Neural cell (in vitro differentiated cells): ENCODE measurements at regions not wholly inside any gene's neighbourhood (a gene's known extent, or its start where the extent isn't known, plus 50 kb on each side); places are given as distances from the start of the nearest gene placed in this dataset.

ENCODE experiments used
- H2AFZ ChIP-seq: fragments of 200-600, 300-800 bp; sonication (generic), shearing (Covaris generic); 2 replicates; pipeline ENCODE4 v1.6.0; 2014; ENCODE audit warnings: low read depth, mild to moderate bottlenecking, antibody characterized with exemption, low read length, moderate library complexity
- H3F3A ChIP-seq: fragments of 200-600 bp; shearing (Covaris generic); 2 replicates; pipeline ENCODE4 v1.6.1; 2016; ENCODE audit warnings: mild to moderate bottlenecking, moderate library complexity, mixed read lengths, antibody characterized with exemption, low read length; ENCODE audit not compliant: insufficient read depth, poor library complexity, severe bottlenecking
- H3K27ac ChIP-seq: fragments of 200-600, 300-800 bp; sonication (generic), shearing (Covaris generic); 2 replicates; pipeline ENCODE4 v1.5.1; 2014; ENCODE audit warnings: mild to moderate bottlenecking, low read length, moderate library complexity
- H3K27me3 ChIP-seq: fragments of 300-800, 200-600 bp; sonication (generic), shearing (Covaris generic); 2 replicates; pipeline ENCODE4 v1.6.0; 2014; ENCODE audit warnings: mild to moderate bottlenecking, low read depth, low read length, moderate library complexity; ENCODE audit not compliant: insufficient read depth
- H3K36me3 ChIP-seq: fragments of 300-800, 200-600 bp; sonication (generic), shearing (Covaris generic); 2 replicates; pipeline ENCODE4 v1.5.1; 2014; ENCODE audit warnings: mild to moderate bottlenecking, antibody characterized with exemption, low read length, moderate library complexity; ENCODE audit not compliant: insufficient read depth
- H3K4me2 ChIP-seq: fragments of 300-800, 200-600 bp; sonication (generic), shearing (Covaris generic); 2 replicates; pipeline ENCODE4 v1.6.0; 2014; ENCODE audit warnings: mild to moderate bottlenecking, low read length
- H3K4me3 ChIP-seq: fragments of 300-800, 200-600 bp; sonication (generic), shearing (Covaris generic); 2 replicates; pipeline ENCODE4 v1.5.1; 2014; ENCODE audit warnings: mild to moderate bottlenecking, low read length, moderate library complexity
- H3K79me2 ChIP-seq: fragments of 200-600 bp; shearing (Covaris generic); replicated peaks from 2 replicates; pipeline ENCODE4 v1.6.0; 2014; ENCODE audit warnings: mild to moderate bottlenecking, low read length, moderate library complexity; ENCODE audit not compliant: insufficient read depth
- H3K9ac ChIP-seq: fragments of 300-800, 200-600 bp; sonication (generic), shearing (Covaris generic); 2 replicates; pipeline ENCODE4 v1.6.1; 2016; ENCODE audit warnings: mild to moderate bottlenecking, low read length, mixed read lengths
- H3K9me2 ChIP-seq: fragments of 200-600 bp; shearing (Covaris generic); 2 replicates; pipeline ENCODE4 v1.6.1; 2016; ENCODE audit warnings: mild to moderate bottlenecking, low read length, mixed read lengths; ENCODE audit not compliant: insufficient read depth
- H3K9me3 ChIP-seq: fragments of 200-600, 300-800 bp; sonication (generic), shearing (Covaris generic); 2 replicates; pipeline ENCODE4 v1.6.1; 2016; ENCODE audit warnings: mild to moderate bottlenecking, mixed run types, low read length, moderate library complexity, mixed read lengths
- H4K20me1 ChIP-seq: fragments of 200-600 bp; shearing (Covaris generic); 2 replicates; pipeline ENCODE4 v1.6.1; 2016; ENCODE audit warnings: mild to moderate bottlenecking, mixed run types; ENCODE audit not compliant: insufficient read depth
- EP300 ChIP-seq: fragments of 450-650 bp; conservative IDR thresholded peaks from 2 replicates; pipeline ENCODE4 v1.6.1; 2014; ENCODE audit warnings: antibody characterized with exemption, mild to moderate bottlenecking, moderate library complexity; ENCODE audit not compliant: poor library complexity, severe bottlenecking
- EZH2 ChIP-seq: fragments of 200-600, 300-800 bp; shearing (Covaris generic), sonication (generic); IDR thresholded peaks from 2 replicates; pipeline ENCODE4 v1.6.1; 2014; ENCODE audit warnings: antibody characterized with exemption, low read length, borderline replicate concordance, mild to moderate bottlenecking; ENCODE audit not compliant: insufficient read depth, poor library complexity, severe bottlenecking
- MXI1 ChIP-seq: fragments of 450-650 bp; conservative IDR thresholded peaks from 2 replicates; pipeline ENCODE4 v1.6.1; 2014; ENCODE audit warnings: antibody characterized with exemption, mild to moderate bottlenecking; ENCODE audit not compliant: poor library complexity, severe bottlenecking
- POLR2AphosphoS5 ChIP-seq: IDR thresholded peaks from 2 replicates; pipeline ENCODE4 v1.6.1; 2012
- RAD21 ChIP-seq: fragments of 450-650 bp; conservative IDR thresholded peaks from 2 replicates; pipeline ENCODE4 v1.6.1; 2014; ENCODE audit warnings: antibody characterized with exemption, mild to moderate bottlenecking, moderate library complexity
- SMC3 ChIP-seq: fragments of 450-650 bp; conservative IDR thresholded peaks from 2 replicates; pipeline ENCODE4 v1.6.1; 2014; ENCODE audit warnings: antibody characterized with exemption, mild to moderate bottlenecking, moderate library complexity; ENCODE audit not compliant: poor library complexity
- TAF1 ChIP-seq: IDR thresholded peaks from 2 replicates; pipeline ENCODE4 v1.6.1; 2012; ENCODE audit warnings: low read depth
- TF ChIP-seq, protein P1 (sequence below): fragments of 450-650 bp; IDR thresholded peaks from 2 replicates; pipeline ENCODE4 v1.5.1; 2014; ENCODE audit warnings: antibody characterized with exemption, mild to moderate bottlenecking, moderate library complexity; ENCODE audit not compliant: poor library complexity, severe bottlenecking
- TF ChIP-seq, protein P2 (sequence below): IDR thresholded peaks from 2 replicates; pipeline ENCODE4 v1.6.1; 2012; ENCODE audit warnings: borderline replicate concordance

DNA sequence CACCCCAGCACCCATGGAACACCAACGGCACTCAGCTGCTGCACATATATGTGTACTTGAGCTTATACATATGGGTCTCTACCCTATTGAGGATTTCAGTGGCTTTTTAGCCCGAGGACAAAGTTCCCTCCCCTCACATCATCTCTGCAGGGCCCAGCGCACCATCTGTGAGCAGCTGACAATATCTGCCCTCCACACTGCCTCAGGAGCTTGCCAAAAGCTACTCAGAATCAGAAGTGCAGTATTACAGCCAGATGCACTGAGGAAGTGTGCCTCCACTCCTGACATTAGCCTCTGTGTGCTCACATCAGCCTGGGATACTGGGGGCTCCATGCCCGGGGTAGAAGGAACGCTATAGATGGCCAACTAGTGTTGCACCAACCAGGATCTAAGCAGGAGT lies 903.9 kb downstream of the UQCRFS1 start:
- Histone ChIP-seq H4K20me1 (no peaks in the 10 kb centered on the region), H3K9me3 (no peaks in the 10 kb centered on the region), H3K27me3 (no peaks in the 10 kb centered on the region), H3K4me2 (no peak overlapping the region), H3K27ac (no peak overlapping the region), H3K4me3 (no peak overlapping the region), H3F3A (no peaks in the 10 kb centered on the region), H3K36me3 (no peaks in the 10 kb centered on the region), H3K9me2 (no peaks in the 10 kb centered on the region), H3K79me2 (no peaks in the 10 kb centered on the region), H2AFZ (no peak overlapping the region), H3K9ac (no peak overlapping the region)
- no peak for TF ChIP-seq POLR2AphosphoS5
- TF ChIP-seq MXI1 = no peak
- TF ChIP-seq EP300 = no peak
- TF ChIP-seq, protein P1, sequence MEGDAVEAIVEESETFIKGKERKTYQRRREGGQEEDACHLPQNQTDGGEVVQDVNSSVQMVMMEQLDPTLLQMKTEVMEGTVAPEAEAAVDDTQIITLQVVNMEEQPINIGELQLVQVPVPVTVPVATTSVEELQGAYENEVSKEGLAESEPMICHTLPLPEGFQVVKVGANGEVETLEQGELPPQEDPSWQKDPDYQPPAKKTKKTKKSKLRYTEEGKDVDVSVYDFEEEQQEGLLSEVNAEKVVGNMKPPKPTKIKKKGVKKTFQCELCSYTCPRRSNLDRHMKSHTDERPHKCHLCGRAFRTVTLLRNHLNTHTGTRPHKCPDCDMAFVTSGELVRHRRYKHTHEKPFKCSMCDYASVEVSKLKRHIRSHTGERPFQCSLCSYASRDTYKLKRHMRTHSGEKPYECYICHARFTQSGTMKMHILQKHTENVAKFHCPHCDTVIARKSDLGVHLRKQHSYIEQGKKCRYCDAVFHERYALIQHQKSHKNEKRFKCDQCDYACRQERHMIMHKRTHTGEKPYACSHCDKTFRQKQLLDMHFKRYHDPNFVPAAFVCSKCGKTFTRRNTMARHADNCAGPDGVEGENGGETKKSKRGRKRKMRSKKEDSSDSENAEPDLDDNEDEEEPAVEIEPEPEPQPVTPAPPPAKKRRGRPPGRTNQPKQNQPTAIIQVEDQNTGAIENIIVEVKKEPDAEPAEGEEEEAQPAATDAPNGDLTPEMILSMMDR = no peak
- TF ChIP-seq, protein P2, sequence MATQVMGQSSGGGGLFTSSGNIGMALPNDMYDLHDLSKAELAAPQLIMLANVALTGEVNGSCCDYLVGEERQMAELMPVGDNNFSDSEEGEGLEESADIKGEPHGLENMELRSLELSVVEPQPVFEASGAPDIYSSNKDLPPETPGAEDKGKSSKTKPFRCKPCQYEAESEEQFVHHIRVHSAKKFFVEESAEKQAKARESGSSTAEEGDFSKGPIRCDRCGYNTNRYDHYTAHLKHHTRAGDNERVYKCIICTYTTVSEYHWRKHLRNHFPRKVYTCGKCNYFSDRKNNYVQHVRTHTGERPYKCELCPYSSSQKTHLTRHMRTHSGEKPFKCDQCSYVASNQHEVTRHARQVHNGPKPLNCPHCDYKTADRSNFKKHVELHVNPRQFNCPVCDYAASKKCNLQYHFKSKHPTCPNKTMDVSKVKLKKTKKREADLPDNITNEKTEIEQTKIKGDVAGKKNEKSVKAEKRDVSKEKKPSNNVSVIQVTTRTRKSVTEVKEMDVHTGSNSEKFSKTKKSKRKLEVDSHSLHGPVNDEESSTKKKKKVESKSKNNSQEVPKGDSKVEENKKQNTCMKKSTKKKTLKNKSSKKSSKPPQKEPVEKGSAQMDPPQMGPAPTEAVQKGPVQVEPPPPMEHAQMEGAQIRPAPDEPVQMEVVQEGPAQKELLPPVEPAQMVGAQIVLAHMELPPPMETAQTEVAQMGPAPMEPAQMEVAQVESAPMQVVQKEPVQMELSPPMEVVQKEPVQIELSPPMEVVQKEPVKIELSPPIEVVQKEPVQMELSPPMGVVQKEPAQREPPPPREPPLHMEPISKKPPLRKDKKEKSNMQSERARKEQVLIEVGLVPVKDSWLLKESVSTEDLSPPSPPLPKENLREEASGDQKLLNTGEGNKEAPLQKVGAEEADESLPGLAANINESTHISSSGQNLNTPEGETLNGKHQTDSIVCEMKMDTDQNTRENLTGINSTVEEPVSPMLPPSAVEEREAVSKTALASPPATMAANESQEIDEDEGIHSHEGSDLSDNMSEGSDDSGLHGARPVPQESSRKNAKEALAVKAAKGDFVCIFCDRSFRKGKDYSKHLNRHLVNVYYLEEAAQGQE = no peak
- TF ChIP-seq SMC3 = no peak

DNA sequence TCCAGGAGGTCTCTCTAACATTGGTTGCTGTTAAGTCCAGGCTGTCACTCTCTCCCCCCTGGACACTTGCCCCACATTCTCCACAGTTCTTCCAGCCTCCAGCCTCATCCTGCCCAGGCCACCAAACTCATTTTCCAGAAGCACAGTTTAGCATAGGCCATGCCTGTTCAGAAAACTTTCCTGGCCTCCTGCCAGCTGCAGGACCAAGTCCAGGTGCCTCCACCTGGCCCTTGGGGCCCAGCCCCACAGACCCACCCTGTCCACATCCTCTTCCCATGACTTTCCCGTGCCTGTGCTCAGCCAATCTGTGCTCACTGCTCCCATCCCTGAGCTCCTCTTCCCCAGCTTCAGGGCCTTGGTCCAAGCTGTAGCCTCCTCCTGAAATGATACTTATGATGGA lies 905.0 kb downstream of the UQCRFS1 start:
- H3K9ac ChIP-seq = no peak overlapping the region
- no peak overlapping the region for H2AFZ ChIP-seq
- no peak for TF ChIP-seq TAF1
- TF ChIP-seq, protein P1 = no peak
- TF ChIP-seq, protein P2 = no peak
- TF ChIP-seq EZH2 = no peak
- TF ChIP-seq EP300 = no peak
- no peak for TF ChIP-seq POLR2AphosphoS5
- TF ChIP-seq SMC3 = no peak
- TF ChIP-seq MXI1 = no peak
- TF ChIP-seq RAD21 = no peak
- H3K4me3 ChIP-seq = no peak overlapping the region
- H3K9me3 ChIP-seq = no peaks in the 10 kb centered on the region
- H3K79me2 ChIP-seq = no peaks in the 10 kb centered on the region
- no peaks in the 10 kb centered on the region for H3K27me3 ChIP-seq
- no peak overlapping the region for H3K27ac ChIP-seq
- H3K36me3 ChIP-seq = no peaks in the 10 kb centered on the region
- H4K20me1 ChIP-seq = no peaks in the 10 kb centered on the region
- no peaks in the 10 kb centered on the region for H3F3A ChIP-seq
- no peak overlapping the region for H3K4me2 ChIP-seq
- no peaks in the 10 kb centered on the region for H3K9me2 ChIP-seq
